IgD-negative memory B cell (primary cell): ENCODE measurements at regions not wholly inside any gene's neighbourhood (a gene's known extent, or its start where the extent isn't known, plus 50 kb on each side); places are given as distances from the start of the nearest gene placed in this dataset.

Source experiments
- H3K27ac Mint-ChIP-seq, 3 donors: one replicate each; pipeline ENCODE4 v1.8.0; 2020 to 2022; ENCODE audit warnings: mild to moderate bottlenecking in 3 of 3, mixed read lengths in 3 of 3, moderate library complexity in 1 of 3
- H3K27me3 Mint-ChIP-seq: one replicate; pipeline ENCODE4 v1.8.0; 2021; ENCODE audit warnings: mixed read lengths
- H3K36me3 Mint-ChIP-seq: one replicate; pipeline ENCODE4 v1.8.0; 2020; ENCODE audit warnings: mild to moderate bottlenecking, mixed read lengths
- H3K4me1 Mint-ChIP-seq, 3 donors: one replicate each; pipeline ENCODE4 v1.8.0; 2020 to 2022; ENCODE audit warnings: mixed read lengths in 3 of 3, mild to moderate bottlenecking in 1 of 3
- H3K4me3 Mint-ChIP-seq, 4 donors: one replicate each; pipeline ENCODE4 v1.8.0; 2020 to 2022; ENCODE audit warnings: mild to moderate bottlenecking in 4 of 4, mixed read lengths in 4 of 4, moderate library complexity in 3 of 4
- H3K9me3 Mint-ChIP-seq, 3 donors: one replicate each; pipeline ENCODE4 v1.8.0; 2020 to 2021; ENCODE audit warnings: mixed read lengths in 3 of 3, mild to moderate bottlenecking in 1 of 3

DNA sequence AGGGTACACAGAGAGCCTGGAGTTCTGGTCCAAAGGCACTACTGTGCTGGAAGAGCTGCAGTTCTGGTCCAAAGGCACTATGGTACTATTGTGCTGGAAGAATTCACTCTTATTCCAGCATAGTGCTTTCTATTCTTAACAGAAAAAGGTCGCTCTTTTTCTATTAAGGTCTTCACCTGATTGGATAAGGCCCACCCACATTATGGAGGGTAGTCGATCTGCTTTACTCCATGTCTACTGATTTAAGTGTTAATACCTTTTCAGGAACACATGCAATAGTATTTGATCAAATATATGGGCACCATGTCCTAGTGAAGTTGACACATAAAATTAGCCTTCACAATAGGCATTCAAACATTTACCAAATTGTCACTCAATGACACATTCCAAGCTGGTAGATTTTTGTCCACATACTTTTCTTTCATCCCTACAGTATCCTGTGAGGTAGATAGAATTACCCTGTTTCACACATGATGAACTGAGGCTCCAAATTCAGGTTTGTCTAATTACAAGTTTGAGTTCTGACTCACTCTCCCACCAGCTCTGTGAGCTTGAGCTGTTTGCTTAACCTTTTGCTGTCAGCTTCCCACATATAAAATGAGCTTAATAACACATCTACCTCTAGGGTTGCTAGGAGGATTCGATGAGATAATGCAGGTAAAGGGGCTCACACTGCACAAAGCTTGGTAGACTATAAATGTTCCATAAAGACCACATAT lies 129.9 kb downstream of the AIPL1 start:
- Mint-ChIP-seq H3K4me1 (no peaks in the 10 kb centered on the region), H3K4me3 (no peak overlapping the region), H3K27me3 (peaks cover 10% of the 10 kb centered on the region)

DNA sequence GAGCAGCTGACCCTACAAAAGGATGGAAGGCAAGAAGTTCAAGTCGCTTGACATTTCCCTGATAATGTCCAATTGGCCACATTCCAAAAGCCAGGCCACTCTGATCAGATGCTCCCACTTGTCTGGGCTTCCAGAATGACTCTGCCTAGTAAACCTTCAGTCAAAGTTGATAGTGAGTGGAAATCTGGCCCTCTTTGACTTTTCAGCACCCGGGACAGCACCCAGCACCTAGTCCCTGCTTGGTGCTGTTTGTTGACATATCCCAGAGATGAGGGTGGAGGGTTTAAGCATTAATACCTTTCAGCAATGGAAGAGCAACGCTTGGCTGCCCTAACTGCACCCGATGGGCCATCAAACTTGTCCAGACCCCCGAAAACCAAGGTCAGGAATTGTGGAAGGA lies 131.3 kb downstream of the AIPL1 start:
- peaks cover 7% of the 10 kb centered on the region for H3K27me3 Mint-ChIP-seq
- no peak overlapping the region for H3K4me3 Mint-ChIP-seq
- H3K27ac Mint-ChIP-seq = no peak overlapping the region
- H3K36me3 Mint-ChIP-seq = no peaks in the 10 kb centered on the region
- no peaks in the 10 kb centered on the region for H3K4me1 Mint-ChIP-seq
- peaks cover 0 to 3% (median 0%) of the 10 kb centered on the region in 3 donors for H3K9me3 Mint-ChIP-seq

More for the DNA sequence above, 129.9 kb downstream of the AIPL1 start:
- Mint-ChIP-seq H3K27ac (no peak overlapping the region), H3K36me3 (no peaks in the 10 kb centered on the region), H3K9me3 (peaks cover 0 to 3% (median 0%) of the 10 kb centered on the region in 3 donors)

DNA sequence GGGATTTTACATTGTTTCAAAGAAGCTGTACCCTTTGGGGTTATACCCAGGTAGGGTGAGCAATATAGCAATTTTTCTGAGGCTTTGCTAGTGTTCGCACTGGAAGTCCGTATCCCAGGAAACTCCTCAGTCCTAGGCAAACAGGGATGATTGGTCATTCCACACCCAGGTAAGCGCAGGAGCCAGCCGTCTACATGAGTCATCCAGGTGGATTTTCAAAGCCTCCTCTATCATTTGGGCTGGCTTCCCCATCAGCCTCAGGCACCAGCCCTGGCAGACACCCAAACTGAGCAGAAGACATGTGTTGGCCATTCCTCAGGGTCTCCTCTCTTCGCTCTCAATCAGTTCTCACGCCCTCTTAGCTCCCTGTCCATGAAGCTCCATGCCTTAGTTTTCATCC lies 135.6 kb downstream of the AIPL1 start:
- no peak overlapping the region for H3K27ac Mint-ChIP-seq
- no peak overlapping the region for H3K4me3 Mint-ChIP-seq
- H3K36me3 Mint-ChIP-seq = no peaks in the 10 kb centered on the region
- no peaks in the 10 kb centered on the region for H3K4me1 Mint-ChIP-seq
- no peaks in the 10 kb centered on the region for H3K27me3 Mint-ChIP-seq
- H3K9me3 Mint-ChIP-seq = peaks cover 0 to 3% (median 0%) of the 10 kb centered on the region in 3 donors

DNA sequence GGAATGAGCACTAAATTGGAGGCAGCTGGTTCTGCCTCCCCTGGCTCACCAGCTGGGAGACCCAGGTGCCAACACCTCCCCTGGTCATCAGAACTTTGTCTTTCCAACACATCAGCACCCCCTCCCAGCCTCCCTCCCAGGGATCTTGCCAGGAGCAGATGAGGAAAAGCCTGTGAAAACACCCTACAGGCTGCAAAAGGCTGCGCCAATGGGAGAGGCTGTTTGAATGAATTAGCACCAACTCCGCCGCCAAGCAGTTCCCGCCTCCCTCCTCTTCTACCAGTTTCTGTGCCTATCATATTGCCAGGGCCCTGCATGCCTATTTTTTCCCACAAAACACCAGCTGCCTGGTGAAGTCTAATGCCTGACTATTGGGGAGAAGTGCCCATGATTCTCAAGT lies 137.0 kb downstream of the AIPL1 start:
- no peaks in the 10 kb centered on the region for H3K9me3 Mint-ChIP-seq
- H3K36me3 Mint-ChIP-seq = no peaks in the 10 kb centered on the region
- no peak overlapping the region for H3K4me3 Mint-ChIP-seq
- no peak overlapping the region for H3K27ac Mint-ChIP-seq
- H3K4me1 Mint-ChIP-seq = no peaks in the 10 kb centered on the region
- H3K27me3 Mint-ChIP-seq = no peaks in the 10 kb centered on the region

DNA sequence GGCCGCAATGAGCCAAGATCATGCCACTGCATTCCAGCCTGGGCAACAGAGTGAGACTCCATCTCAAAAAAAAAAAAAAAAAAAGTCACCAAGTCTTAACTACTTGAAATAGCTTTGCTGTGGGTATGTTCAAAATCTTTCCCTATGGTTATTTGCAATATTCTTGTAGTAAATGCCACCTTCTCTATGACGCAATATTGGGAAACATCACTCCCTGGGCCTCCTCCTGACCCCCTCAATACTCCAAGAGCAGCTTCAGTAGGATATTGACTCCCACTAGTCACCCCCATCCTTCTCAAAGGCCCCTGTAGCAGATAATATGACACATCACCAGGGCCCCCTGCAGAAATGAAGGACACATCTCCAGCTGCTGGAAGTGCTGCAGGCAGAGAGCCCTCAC lies 137.8 kb downstream of the AIPL1 start:
- no peaks in the 10 kb centered on the region for H3K27me3 Mint-ChIP-seq
- H3K36me3 Mint-ChIP-seq = no peaks in the 10 kb centered on the region
- no peak overlapping the region for H3K4me3 Mint-ChIP-seq
- H3K9me3 Mint-ChIP-seq = no peaks in the 10 kb centered on the region
- no peak overlapping the region for H3K27ac Mint-ChIP-seq
- H3K4me1 Mint-ChIP-seq = no peaks in the 10 kb centered on the region

DNA sequence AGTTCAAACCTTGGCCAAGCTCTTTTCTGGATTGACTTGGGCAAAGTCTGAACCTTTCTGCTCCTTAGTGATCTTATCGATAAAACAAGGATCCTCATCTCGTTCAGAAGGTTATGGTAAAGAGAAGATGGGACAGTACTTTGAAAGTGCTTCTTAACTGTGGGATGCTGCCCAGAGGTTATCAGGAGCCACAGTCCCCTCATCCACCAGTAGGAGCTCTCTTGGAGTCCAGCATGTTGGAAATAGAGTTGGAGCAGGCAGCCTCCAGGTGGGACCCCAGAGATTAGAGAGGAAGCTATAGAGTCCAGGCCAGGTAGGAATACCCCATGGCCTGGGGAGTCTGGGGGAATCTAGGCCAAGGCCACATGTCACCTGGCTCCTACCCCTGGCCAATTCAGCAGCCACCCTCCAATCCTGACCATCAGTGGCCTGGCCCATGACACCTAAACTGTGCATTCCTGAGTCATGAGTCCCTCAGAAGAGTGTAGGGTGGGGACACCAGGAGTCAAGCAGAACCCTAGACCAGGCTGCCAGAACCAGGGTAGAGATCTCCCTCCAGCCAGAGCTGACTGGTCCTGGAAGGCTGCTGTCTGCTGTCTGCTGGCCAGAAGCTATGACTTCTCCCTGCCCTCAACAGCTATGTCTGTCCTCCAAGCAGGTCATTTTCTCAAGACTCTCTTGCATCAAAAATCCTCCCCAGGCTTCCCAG lies 144.3 kb downstream of the AIPL1 start:
- no peak overlapping the region for H3K27ac Mint-ChIP-seq
- H3K9me3 Mint-ChIP-seq = no peaks in the 10 kb centered on the region
- no peaks in the 10 kb centered on the region for H3K36me3 Mint-ChIP-seq
- no peak overlapping the region for H3K4me3 Mint-ChIP-seq
- no peaks in the 10 kb centered on the region for H3K4me1 Mint-ChIP-seq
- peaks cover 5% of the 10 kb centered on the region for H3K27me3 Mint-ChIP-seq

DNA sequence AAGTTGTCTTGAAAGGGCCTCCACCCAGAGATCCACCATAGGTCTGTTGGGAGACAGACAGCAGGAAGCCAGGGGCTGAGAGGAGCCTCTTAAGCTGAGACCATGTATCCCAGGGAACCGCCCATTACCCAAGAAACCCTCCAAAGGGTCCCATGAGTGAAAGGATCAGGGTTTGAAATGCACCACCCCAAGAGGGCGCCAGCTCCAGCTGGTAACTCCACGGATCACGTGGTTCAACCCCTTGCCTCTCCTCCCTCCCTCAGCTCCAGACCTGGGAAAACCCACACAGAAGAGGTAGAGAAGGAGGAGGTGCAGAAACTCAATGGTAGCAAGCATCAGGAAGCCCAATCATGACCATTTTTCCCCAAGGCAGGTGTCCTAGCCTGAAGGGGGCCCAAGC lies 148.7 kb downstream of the AIPL1 start:
- H3K4me3 Mint-ChIP-seq = no peak overlapping the region
- H3K27me3 Mint-ChIP-seq = peaks cover 8% of the 10 kb centered on the region
- no peak overlapping the region for H3K27ac Mint-ChIP-seq
- no peaks in the 10 kb centered on the region for H3K9me3 Mint-ChIP-seq
- no peaks in the 10 kb centered on the region for H3K4me1 Mint-ChIP-seq
- H3K36me3 Mint-ChIP-seq = no peaks in the 10 kb centered on the region

DNA sequence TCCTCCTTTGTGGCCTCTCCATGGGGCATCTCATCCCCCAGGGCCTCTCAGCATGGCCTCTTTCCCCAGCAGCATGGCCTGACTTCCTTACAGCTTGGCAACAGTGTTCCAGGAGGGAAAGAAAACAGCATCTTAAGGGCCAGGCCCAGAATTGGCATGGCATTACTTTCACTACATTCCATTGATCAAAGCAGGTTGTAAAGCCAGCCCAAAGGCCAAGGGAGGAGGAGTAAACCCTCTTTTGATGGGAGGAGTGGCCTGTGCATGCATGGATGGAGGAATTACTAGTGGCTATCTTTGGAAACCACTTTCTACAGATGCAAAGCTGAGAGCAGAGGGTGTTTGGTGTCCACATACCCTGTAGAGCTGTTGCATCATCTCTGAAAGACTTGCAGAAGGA lies 149.4 kb downstream of the AIPL1 start:
- Mint-ChIP-seq H3K4me3 (no peak overlapping the region), H3K36me3 (no peaks in the 10 kb centered on the region), H3K9me3 (no peaks in the 10 kb centered on the region), H3K27me3 (peaks cover 8% of the 10 kb centered on the region), H3K4me1 (no peaks in the 10 kb centered on the region), H3K27ac (no peak overlapping the region)

DNA sequence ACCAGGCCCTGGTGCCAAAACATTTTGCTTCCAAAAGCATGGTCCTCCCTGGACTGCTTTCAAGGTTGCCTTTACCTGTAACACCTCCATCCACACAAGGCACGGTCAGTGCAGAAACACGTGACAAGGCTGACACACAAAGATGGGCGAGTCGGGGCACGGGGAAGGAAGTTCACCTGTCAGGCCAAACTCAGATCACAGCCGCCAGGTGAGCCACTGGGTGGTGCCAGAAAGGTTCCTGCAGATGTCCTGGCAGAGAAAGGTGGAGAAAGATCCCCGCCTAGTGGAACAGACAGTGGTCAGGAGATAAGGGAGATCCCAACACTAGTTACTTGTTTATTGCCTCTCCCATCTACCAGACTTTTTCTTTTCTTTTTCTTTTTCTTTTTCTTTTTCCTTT lies 155.3 kb downstream of the AIPL1 start:
- H3K27me3 Mint-ChIP-seq = peaks cover 6% of the 10 kb centered on the region
- H3K4me3 Mint-ChIP-seq = no peak overlapping the region
- H3K27ac Mint-ChIP-seq = no peak overlapping the region
- peaks cover 0 to 1% (median 0%) of the 10 kb centered on the region in 3 donors for H3K4me1 Mint-ChIP-seq
- H3K9me3 Mint-ChIP-seq = peaks cover 0 to 4% (median 0%) of the 10 kb centered on the region in 3 donors
- no peaks in the 10 kb centered on the region for H3K36me3 Mint-ChIP-seq

DNA sequence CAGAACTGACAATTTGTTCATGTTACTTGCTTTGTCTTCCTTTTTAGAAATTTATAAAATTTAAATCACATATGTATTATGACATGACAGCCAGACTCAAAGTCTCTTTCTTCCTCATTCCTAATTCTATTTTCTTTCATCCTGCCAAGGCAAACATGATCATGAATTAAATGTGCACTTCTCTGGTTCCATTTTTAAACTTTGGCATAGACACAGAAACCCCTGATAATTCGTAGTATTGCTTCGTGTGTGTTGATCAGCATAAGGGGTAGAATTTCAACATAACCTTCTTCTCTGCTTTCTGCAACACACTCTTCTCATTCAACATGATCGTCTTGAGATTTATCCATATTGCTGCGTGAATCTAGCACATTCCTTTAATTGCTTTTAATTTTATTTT lies 156.5 kb downstream of the AIPL1 start:
- Mint-ChIP-seq H3K36me3 (no peaks in the 10 kb centered on the region), H3K27me3 (peaks cover 2% of the 10 kb centered on the region), H3K4me1 (peaks cover 0 to 1% (median 0%) of the 10 kb centered on the region in 3 donors), H3K9me3 (peaks cover 0 to 4% (median 0%) of the 10 kb centered on the region in 3 donors), H3K4me3 (no peak overlapping the region), H3K27ac (no peak overlapping the region)

DNA sequence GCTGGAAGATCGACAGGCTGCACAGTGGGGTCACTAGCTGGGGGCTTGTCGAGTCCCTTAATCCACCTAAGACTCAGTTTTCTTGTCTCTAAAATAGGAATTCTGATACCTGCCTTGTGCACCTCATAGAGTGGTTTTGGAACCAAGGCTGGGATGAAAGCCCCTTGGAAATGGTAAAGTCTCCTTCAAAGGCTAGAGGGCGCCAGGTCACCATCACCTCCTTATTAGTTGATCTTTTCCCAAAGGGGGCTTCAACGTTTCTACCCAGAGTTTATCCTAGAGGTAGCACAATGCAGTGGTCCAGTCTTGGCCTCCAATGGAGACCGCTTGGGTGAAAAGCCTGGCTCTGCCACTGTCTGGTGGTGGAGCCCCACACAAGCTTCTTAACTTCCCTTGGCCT lies 158.2 kb downstream of the AIPL1 start:
- no peaks in the 10 kb centered on the region for H3K36me3 Mint-ChIP-seq
- peaks cover 0 to 4% (median 0%) of the 10 kb centered on the region in 3 donors for H3K9me3 Mint-ChIP-seq
- peaks cover 0 to 1% (median 0%) of the 10 kb centered on the region in 3 donors for H3K4me1 Mint-ChIP-seq
- peaks cover 5% of the 10 kb centered on the region for H3K27me3 Mint-ChIP-seq
- H3K27ac Mint-ChIP-seq = no peak overlapping the region
- H3K4me3 Mint-ChIP-seq = no peak overlapping the region

DNA sequence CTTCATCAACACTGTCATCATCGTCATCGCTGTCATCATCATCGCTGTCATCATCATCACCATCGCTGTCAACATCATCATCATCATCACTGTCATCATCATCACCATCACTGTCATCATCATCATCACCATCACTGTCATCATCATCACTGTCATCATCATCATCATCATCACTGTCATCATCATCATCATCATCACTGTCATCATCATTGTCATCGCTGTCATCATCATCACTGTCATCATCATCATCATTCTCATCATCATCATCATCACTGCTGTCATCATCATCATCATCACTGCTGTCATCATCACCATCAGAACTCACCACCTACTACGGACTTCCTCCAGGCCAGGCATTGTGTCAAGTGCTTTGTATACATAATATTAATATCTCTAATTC lies 160.6 kb downstream of the AIPL1 start:
- Mint-ChIP-seq H3K9me3 (peaks cover 0 to 2% (median 0%) of the 10 kb centered on the region in 3 donors), H3K27ac (no peak overlapping the region), H3K27me3 (peaks cover 4% of the 10 kb centered on the region), H3K4me3 (no peak overlapping the region), H3K36me3 (no peaks in the 10 kb centered on the region), H3K4me1 (peaks cover 0 to 1% (median 0%) of the 10 kb centered on the region in 3 donors)

DNA sequence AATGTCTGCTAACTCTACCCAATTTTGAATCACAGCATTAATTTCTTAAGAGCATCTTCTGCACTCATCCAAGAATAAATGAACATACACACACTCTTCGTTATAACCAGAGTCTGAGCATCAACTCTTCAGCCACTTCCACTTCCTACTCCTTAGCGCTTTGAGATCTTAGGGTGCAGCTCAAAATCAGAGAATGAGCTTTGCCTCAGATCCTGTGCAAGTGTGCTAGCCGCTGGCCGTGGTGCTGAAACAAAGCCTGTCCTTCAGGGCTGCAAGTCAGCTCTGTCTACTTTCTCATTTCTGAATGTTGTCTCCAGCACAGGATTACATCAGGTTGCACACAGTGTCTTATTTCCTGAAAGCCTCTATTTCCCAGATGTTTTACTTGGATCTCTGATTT lies 165.4 kb downstream of the AIPL1 start:
- H3K4me1 Mint-ChIP-seq = no peaks in the 10 kb centered on the region
- no peaks in the 10 kb centered on the region for H3K36me3 Mint-ChIP-seq
- H3K27ac Mint-ChIP-seq = no peak overlapping the region
- peaks cover 5% of the 10 kb centered on the region for H3K27me3 Mint-ChIP-seq
- H3K9me3 Mint-ChIP-seq = peaks cover 3 to 7% (median 4%) of the 10 kb centered on the region in 3 donors
- H3K4me3 Mint-ChIP-seq = no peak overlapping the region

DNA sequence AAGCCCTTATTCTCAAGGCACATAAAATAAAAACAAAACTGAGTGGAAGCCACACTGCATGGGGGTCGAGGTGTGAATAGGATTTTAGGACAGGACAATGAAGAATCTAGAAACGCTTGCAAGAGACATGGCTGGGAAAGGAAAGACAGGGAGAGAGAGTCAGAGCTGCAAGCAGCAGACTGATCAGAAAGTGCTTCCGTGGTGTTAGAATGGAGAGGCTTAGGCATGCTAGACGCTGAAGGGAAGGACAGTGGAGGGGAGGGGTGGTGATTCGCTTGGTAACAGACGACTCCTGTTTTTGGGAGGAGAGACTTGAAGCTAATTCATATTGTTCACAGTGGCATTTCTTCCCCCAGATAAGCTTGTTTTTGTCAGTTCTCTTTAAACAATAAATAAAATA lies 173.5 kb downstream of the AIPL1 start:
- Mint-ChIP-seq H3K27me3 (peaks cover 21% of the 10 kb centered on the region), H3K4me1 (no peaks in the 10 kb centered on the region), H3K27ac (no peak overlapping the region), H3K9me3 (peaks cover 1 to 7% (median 5%) of the 10 kb centered on the region in 3 donors), H3K4me3 (no peak overlapping the region), H3K36me3 (no peaks in the 10 kb centered on the region)

DNA sequence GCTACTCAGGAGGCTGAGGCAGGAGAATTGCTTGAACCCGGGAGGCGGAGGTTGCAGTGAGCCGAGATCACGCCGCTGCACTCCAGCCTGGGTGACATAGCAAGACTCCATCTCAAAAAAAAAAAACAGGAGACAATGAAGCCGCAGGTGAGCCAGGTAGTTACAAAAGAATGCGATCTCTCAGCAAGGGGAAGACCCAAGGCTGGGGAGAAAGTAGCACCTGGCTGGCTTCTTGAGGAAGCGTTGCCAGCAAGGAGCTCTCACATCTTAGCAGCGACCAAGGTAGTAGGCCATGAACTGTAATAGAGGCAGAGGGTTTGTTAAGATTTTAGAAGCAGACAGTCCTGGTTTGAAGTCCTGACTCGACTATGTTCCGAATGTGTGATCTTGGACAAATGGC lies 175.0 kb downstream of the AIPL1 start:
- Mint-ChIP-seq H3K4me3 (no peak overlapping the region), H3K9me3 (peaks cover 0 to 3% (median 0%) of the 10 kb centered on the region in 3 donors), H3K4me1 (no peaks in the 10 kb centered on the region), H3K27ac (no peak overlapping the region), H3K27me3 (peaks cover 19% of the 10 kb centered on the region), H3K36me3 (no peaks in the 10 kb centered on the region)

DNA sequence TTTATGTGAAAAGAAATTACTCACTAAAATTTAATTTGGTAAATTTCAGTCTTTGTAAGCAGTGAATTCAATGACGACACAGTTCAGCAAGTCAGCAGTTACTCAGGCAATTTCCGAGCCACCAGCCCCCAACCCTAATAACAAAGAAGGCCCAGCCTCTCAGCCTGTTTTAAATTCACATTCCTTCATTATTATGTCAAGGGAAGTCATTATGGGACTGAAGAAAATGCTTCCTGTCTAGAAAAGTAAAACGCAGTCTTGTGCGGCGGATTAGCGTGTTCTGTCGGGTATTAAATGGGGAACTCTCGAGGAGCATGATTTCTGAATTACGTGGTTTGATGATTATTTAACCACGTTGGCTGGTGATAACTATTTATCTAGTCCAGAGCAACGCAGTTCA lies 177.6 kb downstream of the AIPL1 start:
- Mint-ChIP-seq H3K4me3 (no peak overlapping the region), H3K27me3 (peaks cover 26% of the 10 kb centered on the region), H3K27ac (no peak overlapping the region), H3K9me3 (peaks cover 0 to 3% (median 0%) of the 10 kb centered on the region in 3 donors), H3K4me1 (no peaks in the 10 kb centered on the region), H3K36me3 (no peaks in the 10 kb centered on the region)
